Activated CD8-positive, alpha-beta memory T cell treated with anti-CD3 and anti-CD28 coated beads for 36 hours (primary cell): ENCODE measurements at regions not wholly inside any gene's neighbourhood (a gene's known extent, or its start where the extent isn't known, plus 50 kb on each side); places are given as distances from the start of the nearest gene placed in this dataset.

Experiments
- CTCF ChIA-PET: fragments of 350-600 bp; sonication (Branson Sonifier 250); formaldehyde crosslinking; loops from one replicate; lab custom pipeline; 2021; ENCODE audit warnings: antibody characterized with exemption; lab: Charles Lee
- POLR2A ChIA-PET: fragments of 350-600 bp; sonication (Branson Sonifier 250); formaldehyde crosslinking; loops from one replicate; lab custom pipeline; 2021; ENCODE audit warnings: antibody characterized with exemption; lab: Charles Lee

GRCh38 chr13:103326326-103326725 lies 260.1 kb upstream of the SLC10A2 start:
- POLR2A ChIA-PET = no interaction called here
- CTCF ChIA-PET = no interaction called here

- ChIA-PET POLR2A (no interaction called here), CTCF (interaction anchor here (0.6 kb wide), 1 partner anchor 663 kb away, joined by 3 read pairs; no protein-coding TSS in a partner anchor)
These were observed 259.5 kb upstream of the SLC10A2 start for GRCh38 chr13:103325672-103326071.

- ChIA-PET CTCF (no interaction called here), POLR2A (no interaction called here)
These were observed 258.4 kb upstream of the SLC10A2 start for GRCh38 chr13:103324641-103325040.

GRCh38 chr13:103315711-103316110 lies 249.5 kb upstream of the SLC10A2 start:
- ChIA-PET CTCF (no interaction called here), POLR2A (no interaction called here)

GRCh38 chr13:103312467-103312866 lies 246.2 kb upstream of the SLC10A2 start:
- ChIA-PET POLR2A (no interaction called here), CTCF (no interaction called here)

- POLR2A ChIA-PET = no interaction called here
- CTCF ChIA-PET = no interaction called here
These were observed 242.4 kb upstream of the SLC10A2 start for GRCh38 chr13:103308667-103309066.

GRCh38 chr13:103306163-103306562 lies 239.9 kb upstream of the SLC10A2 start:
- CTCF ChIA-PET = no interaction called here
- POLR2A ChIA-PET = no interaction called here

- POLR2A ChIA-PET = no interaction called here
- CTCF ChIA-PET = no interaction called here
These were observed 236.9 kb upstream of the SLC10A2 start for GRCh38 chr13:103303078-103303651.

GRCh38 chr13:103302676-103303075 lies 236.5 kb upstream of the SLC10A2 start:
- POLR2A ChIA-PET = no interaction called here
- CTCF ChIA-PET = no interaction called here

GRCh38 chr13:103299079-103299478 lies 232.9 kb upstream of the SLC10A2 start:
- ChIA-PET POLR2A (no interaction called here), CTCF (no interaction called here)

GRCh38 chr13:103297083-103297482 lies 230.9 kb upstream of the SLC10A2 start:
- POLR2A ChIA-PET = no interaction called here
- CTCF ChIA-PET = no interaction called here

- ChIA-PET CTCF (no interaction called here), POLR2A (no interaction called here)
These were observed 225.8 kb upstream of the SLC10A2 start for GRCh38 chr13:103291798-103292572.

- CTCF ChIA-PET = no interaction called here
- POLR2A ChIA-PET = no interaction called here
These were observed 225.0 kb upstream of the SLC10A2 start for GRCh38 chr13:103291226-103291625.

- POLR2A ChIA-PET = no interaction called here
These were observed 223.5 kb upstream of the SLC10A2 start for GRCh38 chr13:103289681-103290080.

GRCh38 chr13:103288114-103288513 lies 221.9 kb upstream of the SLC10A2 start:
- POLR2A ChIA-PET = no interaction called here
- CTCF ChIA-PET = no interaction called here

More at GRCh38 chr13:103289681-103290080, 223.5 kb upstream of the SLC10A2 start:
- CTCF ChIA-PET = no interaction called here

- CTCF ChIA-PET = no interaction called here
- POLR2A ChIA-PET = no interaction called here
These were observed 221.4 kb upstream of the SLC10A2 start for GRCh38 chr13:103287659-103288058.

- ChIA-PET POLR2A (no interaction called here), CTCF (no interaction called here)
These were observed 218.2 kb upstream of the SLC10A2 start for GRCh38 chr13:103284466-103284865.

- ChIA-PET CTCF (interaction anchor here (0.7 kb wide), 1 partner anchor 24 kb away, joined by 3 read pairs; no protein-coding TSS in a partner anchor), POLR2A (no interaction called here)
These were observed 217.2 kb upstream of the SLC10A2 start for GRCh38 chr13:103283451-103283820.

- ChIA-PET CTCF (interaction anchor here (0.7 kb wide), 1 partner anchor 24 kb away, joined by 3 read pairs; no protein-coding TSS in a partner anchor), POLR2A (no interaction called here)
These were observed 216.6 kb upstream of the SLC10A2 start for GRCh38 chr13:103282571-103283450.
